ENCODE measurements at regions not wholly inside any gene's neighbourhood (a gene's known extent, or its start where the extent isn't known, plus 50 kb on each side); places are given as distances from the start of the nearest gene placed in this dataset.
"Not testable (repeated sequence)": the region's sequence is repeated elsewhere in the genome, so short reads cannot be mapped to it uniquely, and the experiment has no call there.

GRCh38 chr12:67070604-67071003 lies 198.6 kb upstream of the CAND1 start:
- no peak for TF ChIP-seq CTCF (IDR thresholded peaks at IDR 0.05)
- TF ChIP-seq POLR2A (IDR thresholded peaks at IDR 0.05): no peak
- H3K36me3 ChIP-seq: no peaks in the 10 kb centered on the region
- H3K27me3 ChIP-seq: no peaks in the 10 kb centered on the region
- no peak for DNase-seq
- H3K4me1 ChIP-seq: peaks cover 0 to 4% (median 0%) of the 10 kb centered on the region in 4 donors
- no peak overlapping the region for H3K27ac ChIP-seq
- no peaks in the 10 kb centered on the region for H3K9me3 ChIP-seq
- no peak overlapping the region for H3K4me3 ChIP-seq

GRCh38 chr12:67072281-67072680 lies 196.9 kb upstream of the CAND1 start:
- not testable (repeated sequence) for H3K36me3 ChIP-seq, H3K27ac ChIP-seq, H3K4me3 ChIP-seq, H3K4me1 ChIP-seq, DNase-seq, H3K27me3 ChIP-seq, H3K9me3 ChIP-seq

- DNase-seq: no peak
- Histone ChIP-seq H3K27me3 (no peaks in the 10 kb centered on the region), H3K27ac (no peak overlapping the region), H3K4me1 (peaks cover 0 to 4% (median 0%) of the 10 kb centered on the region in 4 donors), H3K9me3 (no peaks in the 10 kb centered on the region), H3K36me3 (no peaks in the 10 kb centered on the region), H3K4me3 (no peak overlapping the region)
- no peak for TF ChIP-seq POLR2A (IDR thresholded peaks at IDR 0.05)
- no peak for TF ChIP-seq CTCF (IDR thresholded peaks at IDR 0.05)
These were observed 195.8 kb upstream of the CAND1 start for GRCh38 chr12:67073336-67073735.

GRCh38 chr12:67074072-67074471 lies 195.1 kb upstream of the CAND1 start:
- no peak overlapping the region for H3K4me3 ChIP-seq
- H3K4me1 ChIP-seq: peaks cover 0 to 4% (median 0%) of the 10 kb centered on the region in 4 donors
- H3K27me3 ChIP-seq: no peaks in the 10 kb centered on the region
- H3K36me3 ChIP-seq: no peaks in the 10 kb centered on the region
- no peaks in the 10 kb centered on the region for H3K9me3 ChIP-seq
- H3K27ac ChIP-seq: no peak overlapping the region
- TF ChIP-seq CTCF (IDR thresholded peaks at IDR 0.05): no peak
- no peak for TF ChIP-seq POLR2A (IDR thresholded peaks at IDR 0.05)
- no peak for DNase-seq

- TF ChIP-seq CTCF (IDR thresholded peaks at IDR 0.05) (no peak), POLR2A (IDR thresholded peaks at IDR 0.05) (no peak)
- no peak for DNase-seq
- Histone ChIP-seq H3K27me3 (no peaks in the 10 kb centered on the region), H3K4me1 (no peaks in the 10 kb centered on the region), H3K27ac (no peak overlapping the region), H3K36me3 (no peaks in the 10 kb centered on the region), H3K4me3 (no peak overlapping the region), H3K9me3 (no peaks in the 10 kb centered on the region)
These were observed 191.5 kb upstream of the CAND1 start for GRCh38 chr12:67077617-67078016.

GRCh38 chr12:67078957-67079356 lies 190.2 kb upstream of the CAND1 start:
- TF ChIP-seq CTCF (IDR thresholded peaks at IDR 0.05): no peak
- TF ChIP-seq POLR2A (IDR thresholded peaks at IDR 0.05): no peak
- H3K4me3 ChIP-seq: no peak overlapping the region
- no peak for DNase-seq

More at GRCh38 chr12:67078957-67079356, 190.2 kb upstream of the CAND1 start:
- Histone ChIP-seq H3K27ac (no peak overlapping the region), H3K36me3 (no peaks in the 10 kb centered on the region), H3K4me1 (no peaks in the 10 kb centered on the region), H3K9me3 (no peaks in the 10 kb centered on the region), H3K27me3 (no peaks in the 10 kb centered on the region)

Data from Peyer's patch (tissue), 4 donors.